SK-N-SH treated with all-trans-retinoic acid at 6 μM for 48 hours (cell line): ENCODE measurements at regions not wholly inside any gene's neighbourhood (a gene's known extent, or its start where the extent isn't known, plus 50 kb on each side); places are given as distances from the start of the nearest gene placed in this dataset.

Source experiments
- ATAC-seq: fragments of 200-7000 bp; cut with Tn5 transposase; 3 replicates; pipeline ENCODE4 v1.9.1; 2020; ENCODE audit warnings: mild to moderate bottlenecking, moderate library complexity
- ARNTL ChIP-seq: fragments of 450-650 bp; formaldehyde crosslinking; IDR thresholded peaks from 2 replicates; pipeline ENCODE4 v1.5.0; 2020; ENCODE audit warnings: low read depth, mild to moderate bottlenecking, moderate library complexity, borderline replicate concordance
- BACH2 ChIP-seq: fragments of 250-450 bp; sonication (Bioruptor Pico); IDR thresholded peaks from 2 replicates; pipeline ENCODE4 v1.9.0; 2021; ENCODE audit warnings: mild to moderate bottlenecking, borderline replicate concordance
- CSDC2 ChIP-seq: fragments of 250-450 bp; sonication (Bioruptor Pico); IDR thresholded peaks from 2 replicates; pipeline ENCODE4 v1.5.0; 2020; ENCODE audit warnings: mild to moderate bottlenecking, moderate library complexity
- ESRRG ChIP-seq: fragments of 250-450 bp; sonication (Bioruptor Pico); IDR thresholded peaks from 2 replicates; pipeline ENCODE4 v1.6.1; 2021; ENCODE audit warnings: mild to moderate bottlenecking
- GLIS3 ChIP-seq: fragments of 250-450 bp; sonication (Bioruptor Pico); IDR thresholded peaks from 2 replicates; pipeline ENCODE4 v1.5.0; 2020; ENCODE audit warnings: mild to moderate bottlenecking, moderate library complexity
- ISL1 ChIP-seq: fragments of 250-450 bp; sonication (Bioruptor Pico); IDR thresholded peaks from 2 replicates; pipeline ENCODE4 v2.1.2; 2022; ENCODE audit warnings: mild to moderate bottlenecking, moderate library complexity
- OSR1 ChIP-seq: fragments of 250-450 bp; sonication (Bioruptor Pico); IDR thresholded peaks from 2 replicates; pipeline ENCODE4 v1.8.0; 2022; ENCODE audit warnings: moderate library complexity, mild to moderate bottlenecking, inconsistent platforms
- PPARA ChIP-seq: fragments of 250-450 bp; sonication (Bioruptor Pico); IDR thresholded peaks from 2 replicates; pipeline ENCODE4 v1.5.0; 2020; ENCODE audit warnings: mild to moderate bottlenecking, borderline replicate concordance
- RARB ChIP-seq: fragments of 250-450 bp; sonication (Bioruptor Pico); IDR thresholded peaks from 2 replicates; pipeline ENCODE4 v1.8.0; 2021; ENCODE audit warnings: mild to moderate bottlenecking, moderate library complexity
- SNAI2 ChIP-seq: fragments of 250-450 bp; sonication (Bioruptor Pico); IDR thresholded peaks from 2 replicates; pipeline ENCODE4 v1.5.0; 2020; ENCODE audit warnings: mild to moderate bottlenecking, moderate library complexity
- TCF4 ChIP-seq: fragments of 250-450 bp; sonication (Bioruptor Pico); IDR thresholded peaks from 2 replicates; pipeline ENCODE4 v1.8.0; 2021; ENCODE audit warnings: mild to moderate bottlenecking, moderate library complexity, borderline replicate concordance
- TOX ChIP-seq: fragments of 250-450 bp; sonication (Bioruptor Pico); IDR thresholded peaks from 2 replicates; pipeline ENCODE4 v1.8.0; 2021; ENCODE audit warnings: mild to moderate bottlenecking, moderate library complexity, borderline replicate concordance
- ZC3H10 ChIP-seq: fragments of 250-450 bp; sonication (Bioruptor Pico); IDR thresholded peaks from 2 replicates; pipeline ENCODE4 v1.5.1; 2021; ENCODE audit warnings: mild to moderate bottlenecking, moderate library complexity
- ZFP3 ChIP-seq: fragments of 250-450 bp; sonication (Bioruptor Pico); IDR thresholded peaks from 2 replicates; pipeline ENCODE4 v1.5.0; 2020; ENCODE audit warnings: mild to moderate bottlenecking, moderate library complexity
- ZFP30 ChIP-seq: fragments of 450-650 bp; formaldehyde crosslinking; IDR thresholded peaks from 2 replicates; pipeline ENCODE4 v1.5.0; 2022; ENCODE audit warnings: mild to moderate bottlenecking, moderate library complexity
- ZNF565 ChIP-seq: fragments of 450-650 bp; formaldehyde crosslinking; conservative IDR thresholded peaks from 2 replicates; pipeline ENCODE4 v1.5.0; 2020; ENCODE audit warnings: low read depth, mild to moderate bottlenecking, moderate library complexity
- ZNF70 ChIP-seq: fragments of 450-650 bp; formaldehyde crosslinking; IDR thresholded peaks from 2 replicates; pipeline ENCODE4 v1.5.0; 2020; ENCODE audit warnings: mild to moderate bottlenecking, moderate library complexity
- ZNF8 ChIP-seq: fragments of 450-650 bp; formaldehyde crosslinking; IDR thresholded peaks from 2 replicates; pipeline ENCODE4 v1.5.0; 2020; ENCODE audit warnings: mild to moderate bottlenecking, moderate library complexity
- TF ChIP-seq, protein P1 (sequence below): fragments of 250-450 bp; sonication (Bioruptor Pico); IDR thresholded peaks from 2 replicates; pipeline ENCODE4 v1.5.0; 2020; ENCODE audit warnings: mild to moderate bottlenecking, moderate library complexity
- TF ChIP-seq, protein P2 (sequence below): fragments of 250-450 bp; sonication (Bioruptor Pico); IDR thresholded peaks from 2 replicates; pipeline ENCODE4 v1.8.0; 2021; ENCODE audit warnings: low read depth, mild to moderate bottlenecking, moderate library complexity, borderline replicate concordance
- TF ChIP-seq, protein P3 (sequence below): fragments of 250-450 bp; sonication (Bioruptor Pico); IDR thresholded peaks from 2 replicates; pipeline ENCODE4 v1.8.0; 2020; ENCODE audit warnings: mild to moderate bottlenecking, moderate library complexity, borderline replicate concordance
- TF ChIP-seq, protein P4 (sequence below): fragments of 250-450 bp; sonication (Bioruptor Pico); IDR thresholded peaks from 2 replicates; pipeline ENCODE4 v1.5.1; 2021; ENCODE audit warnings: mild to moderate bottlenecking, moderate library complexity
- TF ChIP-seq, protein P5 (sequence below): fragments of 250-450 bp; sonication (Bioruptor Pico); IDR thresholded peaks from 2 replicates; pipeline ENCODE4 v1.5.1; 2020; ENCODE audit warnings: low read depth, mild to moderate bottlenecking, moderate library complexity

DNA sequence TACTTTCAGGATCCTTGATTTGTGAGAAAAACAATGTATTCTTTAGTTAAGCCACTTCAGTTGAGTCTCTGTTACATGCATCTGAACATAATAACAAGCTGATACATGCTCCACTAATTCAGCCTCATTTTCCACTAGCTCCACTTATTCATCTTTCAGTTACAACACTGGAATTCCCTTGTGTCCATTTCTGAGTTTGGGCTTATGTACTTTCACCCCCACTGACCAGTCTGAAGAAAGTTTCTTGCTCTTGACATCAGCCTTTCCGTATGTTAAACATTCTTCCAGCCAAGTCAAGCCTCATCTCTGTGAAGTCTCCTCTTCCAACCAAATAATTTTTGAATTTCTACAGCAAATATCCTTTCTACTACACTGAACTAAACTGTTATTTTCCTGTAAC, 592.5 kb upstream of the NOVA1 start:
- no peak for ATAC-seq
- TF ChIP-seq, protein P1, sequence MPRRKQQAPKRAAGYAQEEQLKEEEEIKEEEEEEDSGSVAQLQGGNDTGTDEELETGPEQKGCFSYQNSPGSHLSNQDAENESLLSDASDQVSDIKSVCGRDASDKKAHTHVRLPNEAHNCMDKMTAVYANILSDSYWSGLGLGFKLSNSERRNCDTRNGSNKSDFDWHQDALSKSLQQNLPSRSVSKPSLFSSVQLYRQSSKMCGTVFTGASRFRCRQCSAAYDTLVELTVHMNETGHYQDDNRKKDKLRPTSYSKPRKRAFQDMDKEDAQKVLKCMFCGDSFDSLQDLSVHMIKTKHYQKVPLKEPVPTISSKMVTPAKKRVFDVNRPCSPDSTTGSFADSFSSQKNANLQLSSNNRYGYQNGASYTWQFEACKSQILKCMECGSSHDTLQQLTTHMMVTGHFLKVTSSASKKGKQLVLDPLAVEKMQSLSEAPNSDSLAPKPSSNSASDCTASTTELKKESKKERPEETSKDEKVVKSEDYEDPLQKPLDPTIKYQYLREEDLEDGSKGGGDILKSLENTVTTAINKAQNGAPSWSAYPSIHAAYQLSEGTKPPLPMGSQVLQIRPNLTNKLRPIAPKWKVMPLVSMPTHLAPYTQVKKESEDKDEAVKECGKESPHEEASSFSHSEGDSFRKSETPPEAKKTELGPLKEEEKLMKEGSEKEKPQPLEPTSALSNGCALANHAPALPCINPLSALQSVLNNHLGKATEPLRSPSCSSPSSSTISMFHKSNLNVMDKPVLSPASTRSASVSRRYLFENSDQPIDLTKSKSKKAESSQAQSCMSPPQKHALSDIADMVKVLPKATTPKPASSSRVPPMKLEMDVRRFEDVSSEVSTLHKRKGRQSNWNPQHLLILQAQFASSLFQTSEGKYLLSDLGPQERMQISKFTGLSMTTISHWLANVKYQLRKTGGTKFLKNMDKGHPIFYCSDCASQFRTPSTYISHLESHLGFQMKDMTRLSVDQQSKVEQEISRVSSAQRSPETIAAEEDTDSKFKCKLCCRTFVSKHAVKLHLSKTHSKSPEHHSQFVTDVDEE = no peak
- TF ChIP-seq ZNF8 (no peak), ZNF70 (CRISPR knock-in tag) (no peak), OSR1 (CRISPR knock-in tag) (no peak), ZC3H10 (no peak), SNAI2 (CRISPR knock-in tag) (no peak), ISL1 (no peak), ZFP3 (CRISPR knock-in tag) (no peak), ZNF565 (CRISPR knock-in tag) (no peak), TOX (CRISPR knock-in tag) (no peak), ZFP30 (CRISPR knock-in tag) (no peak), ARNTL (CRISPR knock-in tag) (no peak), ESRRG (CRISPR knock-in tag) (no peak), GLIS3 (CRISPR knock-in tag) (no peak)
- TF ChIP-seq, protein P2, sequence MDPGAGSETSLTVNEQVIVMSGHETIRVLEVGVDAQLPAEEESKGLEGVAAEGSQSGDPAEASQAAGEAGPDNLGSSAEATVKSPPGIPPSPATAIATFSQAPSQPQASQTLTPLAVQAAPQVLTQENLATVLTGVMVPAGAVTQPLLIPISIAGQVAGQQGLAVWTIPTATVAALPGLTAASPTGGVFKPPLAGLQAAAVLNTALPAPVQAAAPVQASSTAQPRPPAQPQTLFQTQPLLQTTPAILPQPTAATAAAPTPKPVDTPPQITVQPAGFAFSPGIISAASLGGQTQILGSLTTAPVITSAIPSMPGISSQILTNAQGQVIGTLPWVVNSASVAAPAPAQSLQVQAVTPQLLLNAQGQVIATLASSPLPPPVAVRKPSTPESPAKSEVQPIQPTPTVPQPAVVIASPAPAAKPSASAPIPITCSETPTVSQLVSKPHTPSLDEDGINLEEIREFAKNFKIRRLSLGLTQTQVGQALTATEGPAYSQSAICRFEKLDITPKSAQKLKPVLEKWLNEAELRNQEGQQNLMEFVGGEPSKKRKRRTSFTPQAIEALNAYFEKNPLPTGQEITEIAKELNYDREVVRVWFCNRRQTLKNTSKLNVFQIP (CRISPR knock-in tag) = no peak
- TF ChIP-seq, protein P3, sequence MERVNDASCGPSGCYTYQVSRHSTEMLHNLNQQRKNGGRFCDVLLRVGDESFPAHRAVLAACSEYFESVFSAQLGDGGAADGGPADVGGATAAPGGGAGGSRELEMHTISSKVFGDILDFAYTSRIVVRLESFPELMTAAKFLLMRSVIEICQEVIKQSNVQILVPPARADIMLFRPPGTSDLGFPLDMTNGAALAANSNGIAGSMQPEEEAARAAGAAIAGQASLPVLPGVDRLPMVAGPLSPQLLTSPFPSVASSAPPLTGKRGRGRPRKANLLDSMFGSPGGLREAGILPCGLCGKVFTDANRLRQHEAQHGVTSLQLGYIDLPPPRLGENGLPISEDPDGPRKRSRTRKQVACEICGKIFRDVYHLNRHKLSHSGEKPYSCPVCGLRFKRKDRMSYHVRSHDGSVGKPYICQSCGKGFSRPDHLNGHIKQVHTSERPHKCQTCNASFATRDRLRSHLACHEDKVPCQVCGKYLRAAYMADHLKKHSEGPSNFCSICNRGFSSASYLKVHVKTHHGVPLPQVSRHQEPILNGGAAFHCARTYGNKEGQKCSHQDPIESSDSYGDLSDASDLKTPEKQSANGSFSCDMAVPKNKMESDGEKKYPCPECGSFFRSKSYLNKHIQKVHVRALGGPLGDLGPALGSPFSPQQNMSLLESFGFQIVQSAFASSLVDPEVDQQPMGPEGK = no peak
- TF ChIP-seq, protein P4, sequence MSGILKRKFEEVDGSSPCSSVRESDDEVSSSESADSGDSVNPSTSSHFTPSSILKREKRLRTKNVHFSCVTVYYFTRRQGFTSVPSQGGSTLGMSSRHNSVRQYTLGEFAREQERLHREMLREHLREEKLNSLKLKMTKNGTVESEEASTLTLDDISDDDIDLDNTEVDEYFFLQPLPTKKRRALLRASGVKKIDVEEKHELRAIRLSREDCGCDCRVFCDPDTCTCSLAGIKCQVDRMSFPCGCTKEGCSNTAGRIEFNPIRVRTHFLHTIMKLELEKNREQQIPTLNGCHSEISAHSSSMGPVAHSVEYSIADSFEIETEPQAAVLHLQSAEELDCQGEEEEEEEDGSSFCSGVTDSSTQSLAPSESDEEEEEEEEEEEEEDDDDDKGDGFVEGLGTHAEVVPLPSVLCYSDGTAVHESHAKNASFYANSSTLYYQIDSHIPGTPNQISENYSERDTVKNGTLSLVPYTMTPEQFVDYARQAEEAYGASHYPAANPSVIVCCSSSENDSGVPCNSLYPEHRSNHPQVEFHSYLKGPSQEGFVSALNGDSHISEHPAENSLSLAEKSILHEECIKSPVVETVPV (CRISPR knock-in tag) = no peak
- TF ChIP-seq, all 23 proteins: peak for 0

DNA sequence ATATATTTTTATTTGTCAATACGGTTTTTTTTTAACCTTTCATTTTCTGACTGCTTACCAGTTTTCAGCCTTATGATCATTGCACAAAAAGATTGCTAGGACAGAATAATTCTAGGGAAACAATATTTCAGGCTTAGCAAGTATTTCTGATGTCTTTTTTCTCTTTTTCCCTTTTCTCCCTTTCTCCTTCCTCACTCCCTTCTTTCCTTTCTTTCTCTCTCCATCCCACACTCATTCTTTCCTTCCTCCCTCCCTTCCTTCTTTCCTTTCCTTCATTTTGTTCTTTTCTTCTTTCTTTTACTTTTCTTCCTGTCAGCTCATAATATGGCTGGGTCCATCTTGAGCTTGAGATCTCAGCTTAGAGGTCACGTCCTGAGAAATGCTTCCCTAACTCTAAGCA, 601.4 kb upstream of the NOVA1 start:
- ATAC-seq = no peak
- TF ChIP-seq ZC3H10 (no peak), CSDC2 (CRISPR knock-in tag) (no peak), ZNF70 (CRISPR knock-in tag) (no peak), TOX (CRISPR knock-in tag) (no peak), PPARA (CRISPR knock-in tag) (no peak), SNAI2 (CRISPR knock-in tag) (no peak), ZNF565 (CRISPR knock-in tag) (no peak), ZNF8 (no peak), RARB (CRISPR knock-in tag) (no peak), ISL1 (no peak), ESRRG (CRISPR knock-in tag) (no peak), ZFP3 (CRISPR knock-in tag) (no peak)
- TF ChIP-seq, protein P5, sequence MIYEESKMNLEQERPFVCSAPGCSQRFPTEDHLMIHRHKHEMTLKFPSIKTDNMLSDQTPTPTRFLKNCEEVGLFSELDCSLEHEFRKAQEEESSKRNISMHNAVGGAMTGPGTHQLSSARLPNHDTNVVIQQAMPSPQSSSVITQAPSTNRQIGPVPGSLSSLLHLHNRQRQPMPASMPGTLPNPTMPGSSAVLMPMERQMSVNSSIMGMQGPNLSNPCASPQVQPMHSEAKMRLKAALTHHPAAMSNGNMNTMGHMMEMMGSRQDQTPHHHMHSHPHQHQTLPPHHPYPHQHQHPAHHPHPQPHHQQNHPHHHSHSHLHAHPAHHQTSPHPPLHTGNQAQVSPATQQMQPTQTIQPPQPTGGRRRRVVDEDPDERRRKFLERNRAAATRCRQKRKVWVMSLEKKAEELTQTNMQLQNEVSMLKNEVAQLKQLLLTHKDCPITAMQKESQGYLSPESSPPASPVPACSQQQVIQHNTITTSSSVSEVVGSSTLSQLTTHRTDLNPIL (CRISPR knock-in tag) = no peak

DNA sequence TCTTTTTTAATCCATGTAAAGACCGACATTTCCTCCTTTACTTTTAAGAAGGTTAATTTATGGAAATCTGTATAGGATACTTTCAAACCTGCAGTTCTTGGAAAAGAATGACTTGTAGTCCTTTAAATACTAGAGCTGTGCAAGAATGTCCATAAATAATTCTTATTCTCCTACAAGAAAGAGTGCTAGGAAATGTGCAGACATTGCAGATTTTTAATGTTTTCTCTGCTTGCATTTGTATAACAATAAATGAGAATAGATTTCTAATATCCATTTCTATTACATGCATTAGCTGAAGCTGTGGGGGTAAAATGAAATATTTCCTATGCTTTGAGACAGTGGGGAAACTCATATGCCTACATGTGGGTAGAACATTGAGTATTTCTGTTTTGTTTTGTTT, 607.2 kb upstream of the NOVA1 start:
- TF ChIP-seq ESRRG (CRISPR knock-in tag) (no peak), ZFP3 (CRISPR knock-in tag) (no peak), TCF4 (CRISPR knock-in tag) (no peak), BACH2 (no peak), OSR1 (CRISPR knock-in tag) (no peak), ZNF8 (no peak)
- TF ChIP-seq, protein P2 (CRISPR knock-in tag) = no peak
- TF ChIP-seq, protein P3 = no peak
- TF ChIP-seq, protein P4 (CRISPR knock-in tag) = no peak
- ATAC-seq = no peak
